Activated CD4-positive, alpha-beta T cell treated with anti-CD3 and anti-CD28 coated beads for 36 hours (primary cell): ENCODE measurements at regions not wholly inside any gene's neighbourhood (a gene's known extent, or its start where the extent isn't known, plus 50 kb on each side); places are given as distances from the start of the nearest gene placed in this dataset.

Experiments used
- ATAC-seq: fragments of 200-7000 bp; cut with Tn5 transposase; one replicate; pipeline ENCODE4 v1.10.0; 2021; ENCODE audit warnings: mild to moderate bottlenecking, moderate library complexity
- CTCF ChIA-PET: fragments of 350-600 bp; sonication (Branson Sonifier 250); formaldehyde crosslinking; loops from one replicate; lab custom pipeline; 2021; ENCODE audit warnings: antibody characterized with exemption; lab: Charles Lee
- POLR2A ChIA-PET: fragments of 350-600 bp; sonication (Branson Sonifier 250); formaldehyde crosslinking; loops from one replicate; lab custom pipeline; 2021; ENCODE audit warnings: antibody characterized with exemption, inconsistent platforms; lab: Charles Lee
- DNase-seq: peaks from one replicate; pipeline ENCODE4 v3.0.0-alpha.2; 2020
- H3K27ac Mint-ChIP-seq: one replicate; pipeline ENCODE4 v1.8.0; 2021; ENCODE audit warnings: mixed read lengths
- H3K27me3 Mint-ChIP-seq: one replicate; pipeline ENCODE4 v1.8.0; 2021; ENCODE audit warnings: mixed read lengths
- H3K36me3 Mint-ChIP-seq: one replicate; pipeline ENCODE4 v1.8.0; 2021; ENCODE audit warnings: low read depth, mixed read lengths
- H3K4me1 Mint-ChIP-seq: one replicate; pipeline ENCODE4 v1.8.0; 2021; ENCODE audit warnings: mixed read lengths
- H3K4me3 Mint-ChIP-seq: one replicate; pipeline ENCODE4 v1.8.0; 2021; ENCODE audit warnings: mild to moderate bottlenecking, moderate library complexity, mixed read lengths
- H3K9me3 Mint-ChIP-seq: one replicate; pipeline ENCODE4 v1.8.0; 2021; ENCODE audit warnings: low read depth, mixed read lengths
- intact Hi-C, 2 experiments: fragments of 100-400 bp; cut with DNase I in 1 of 2; cut with micrococcal nuclease in 1 of 2; formaldehyde crosslinking; loops; one replicate each; pipeline versions ENCODE4 v1.14.2 to v1.15.1; 2022 to 2024; cut with DNase I, micrococcal nuclease

GRCh38 chr15:66891776-66892175, 173.6 kb upstream of the SMAD3 start:
- Mint-ChIP-seq H3K4me3 (no peak overlapping the region), H3K27me3 (no peaks in the 10 kb centered on the region), H3K9me3 (peaks cover 4% of the 10 kb centered on the region), H3K4me1 (no peaks in the 10 kb centered on the region), H3K36me3 (no peaks in the 10 kb centered on the region), H3K27ac (no peak overlapping the region)
- ChIA-PET CTCF (interaction anchor here (3.7 kb wide), 1 partner anchor 12 kb away, joined by 12 read pairs; no protein-coding TSS in a partner anchor), POLR2A (no interaction called here)
- ATAC-seq (no peak), DNase-seq (no peak)
- intact Hi-C loops = no loop called here

GRCh38 chr15:66893294-66893693, 172.1 kb upstream of the SMAD3 start:
- POLR2A ChIA-PET = interaction anchor here (0.6 kb wide), 1 partner anchor 1941 kb away, joined by 4 read pairs; no protein-coding TSS in a partner anchor
- Mint-ChIP-seq H3K9me3 (peaks cover 4% of the 10 kb centered on the region), H3K4me3 (no peak overlapping the region), H3K27me3 (no peaks in the 10 kb centered on the region), H3K4me1 (no peaks in the 10 kb centered on the region), H3K27ac (no peak overlapping the region), H3K36me3 (no peaks in the 10 kb centered on the region)
- intact Hi-C loops = no loop called here
- ATAC-seq (no peak), DNase-seq (no peak)
- CTCF ChIA-PET = interaction anchor here (1.4 to 3.0 kb wide), 3 partner anchors 8 to 42 kb away, joined by 4 to 8 read pairs (median 5); no protein-coding TSS in a partner anchor

- POLR2A ChIA-PET = no interaction called here
- DNase-seq = no peak
- no peak overlapping the region for H3K4me3 Mint-ChIP-seq
- no peaks in the 10 kb centered on the region for H3K27me3 Mint-ChIP-seq
- no peak for ATAC-seq
- no peaks in the 10 kb centered on the region for H3K4me1 Mint-ChIP-seq
- H3K9me3 Mint-ChIP-seq = peaks cover 4% of the 10 kb centered on the region
- CTCF ChIA-PET = interaction anchor here (0.6 to 3.0 kb wide), 4 partner anchors 10 to 747 kb away, joined by 3 to 8 read pairs (median 4); no protein-coding TSS in a partner anchor
- intact Hi-C loops = no loop called here
- H3K36me3 Mint-ChIP-seq = no peaks in the 10 kb centered on the region
- H3K27ac Mint-ChIP-seq = no peak overlapping the region
Measured at GRCh38 chr15:66894363-66894762, 171.0 kb upstream of the SMAD3 start.

- DNase-seq (no peak), ATAC-seq (no peak)
- ChIA-PET POLR2A (no interaction called here), CTCF (interaction anchor here (3.0 kb wide), 1 partner anchor 9 kb away, joined by 8 read pairs; no protein-coding TSS in a partner anchor)
- Mint-ChIP-seq H3K4me1 (no peaks in the 10 kb centered on the region), H3K27ac (no peak overlapping the region), H3K4me3 (no peak overlapping the region), H3K36me3 (no peaks in the 10 kb centered on the region), H3K27me3 (no peaks in the 10 kb centered on the region), H3K9me3 (no peaks in the 10 kb centered on the region)
- intact Hi-C loops = no loop called here
Measured at GRCh38 chr15:66894986-66895780, 170.2 kb upstream of the SMAD3 start.

- ChIA-PET CTCF (interaction anchor here (3.0 kb wide), 1 partner anchor 8 kb away, joined by 8 read pairs; no protein-coding TSS in a partner anchor), POLR2A (no interaction called here)
- Mint-ChIP-seq H3K9me3 (no peaks in the 10 kb centered on the region), H3K36me3 (no peaks in the 10 kb centered on the region), H3K4me3 (no peak overlapping the region), H3K27ac (no peak overlapping the region), H3K4me1 (no peaks in the 10 kb centered on the region), H3K27me3 (no peaks in the 10 kb centered on the region)
- DNase-seq (no peak), ATAC-seq (no peak)
- intact Hi-C loops = no loop called here
Measured at GRCh38 chr15:66895794-66896453, 169.5 kb upstream of the SMAD3 start.

GRCh38 chr15:66896611-66897010, 168.8 kb upstream of the SMAD3 start:
- no peak for DNase-seq
- Mint-ChIP-seq H3K27me3 (no peaks in the 10 kb centered on the region), H3K36me3 (no peaks in the 10 kb centered on the region), H3K4me1 (no peaks in the 10 kb centered on the region), H3K27ac (no peak overlapping the region), H3K4me3 (no peak overlapping the region), H3K9me3 (no peaks in the 10 kb centered on the region)
- CTCF ChIA-PET = interaction anchor here (0.9 kb wide), 1 partner anchor 46 kb away, joined by 3 read pairs; no protein-coding TSS in a partner anchor
- POLR2A ChIA-PET = no interaction called here
- no peak for ATAC-seq
- intact Hi-C loops = no loop called here

- H3K4me1 Mint-ChIP-seq = no peaks in the 10 kb centered on the region
- H3K36me3 Mint-ChIP-seq = no peaks in the 10 kb centered on the region
- no peak overlapping the region for H3K4me3 Mint-ChIP-seq
- POLR2A ChIA-PET = no interaction called here
- intact Hi-C loops = no loop called here
- H3K27me3 Mint-ChIP-seq = no peaks in the 10 kb centered on the region
- CTCF ChIA-PET = no interaction called here
- DNase-seq (no peak), ATAC-seq (no peak)
- H3K27ac Mint-ChIP-seq = no peak overlapping the region
- H3K9me3 Mint-ChIP-seq = no peaks in the 10 kb centered on the region
Measured at GRCh38 chr15:66897416-66897815, 168.0 kb upstream of the SMAD3 start.

- CTCF ChIA-PET = no interaction called here
- Mint-ChIP-seq H3K36me3 (no peaks in the 10 kb centered on the region), H3K27me3 (no peaks in the 10 kb centered on the region), H3K4me3 (no peak overlapping the region), H3K27ac (no peak overlapping the region), H3K4me1 (no peaks in the 10 kb centered on the region), H3K9me3 (no peaks in the 10 kb centered on the region)
- DNase-seq = no peak
- ATAC-seq = no peak
- intact Hi-C loops = no loop called here
- POLR2A ChIA-PET = no interaction called here
Measured at GRCh38 chr15:66897971-66898370, 167.4 kb upstream of the SMAD3 start.

GRCh38 chr15:66898656-66899386, 166.6 kb upstream of the SMAD3 start:
- Mint-ChIP-seq H3K9me3 (no peaks in the 10 kb centered on the region), H3K27me3 (no peaks in the 10 kb centered on the region), H3K36me3 (no peaks in the 10 kb centered on the region), H3K27ac (no peak overlapping the region), H3K4me1 (peaks cover under 1% of the 10 kb centered on the region), H3K4me3 (no peak overlapping the region)
- ATAC-seq = no peak
- POLR2A ChIA-PET = no interaction called here
- CTCF ChIA-PET = interaction anchor here (0.5 to 1.4 kb wide), 4 partner anchors 8 to 62 kb away, joined by 3 read pairs; no protein-coding TSS in a partner anchor
- no peak for DNase-seq
- intact Hi-C loops = no loop called here

- Mint-ChIP-seq H3K27ac (no peak overlapping the region), H3K36me3 (no peaks in the 10 kb centered on the region), H3K27me3 (no peaks in the 10 kb centered on the region), H3K9me3 (no peaks in the 10 kb centered on the region), H3K4me1 (peaks cover 2% of the 10 kb centered on the region), H3K4me3 (no peak overlapping the region)
- intact Hi-C loops = loop anchor here in 1 of 2 experiments (10.0 kb wide), 1 partner anchor 935 kb away; no protein-coding TSS in a partner anchor
- POLR2A ChIA-PET = no interaction called here
- CTCF ChIA-PET = interaction anchor here (0.7 to 1.4 kb wide), 4 partner anchors 7 to 119 kb away, joined by 3 read pairs; no protein-coding TSS in a partner anchor
- no peak for ATAC-seq
- no peak for DNase-seq
Measured at GRCh38 chr15:66899555-66900350, 165.6 kb upstream of the SMAD3 start.
